Activated naive CD8-positive, alpha-beta T cell treated with anti-CD3 and anti-CD28 coated beads, Interleukin-2, amount 50 U/mL, for 16 hours (primary cell): ENCODE measurements at regions not wholly inside any gene's neighbourhood (a gene's known extent, or its start where the extent isn't known, plus 50 kb on each side); places are given as distances from the start of the nearest gene placed in this dataset.

Source experiments
- DNase-seq: peaks from one replicate; pipeline ENCODE4 v3.0.0-alpha.2; 2020; ENCODE audit warnings: low read depth, low spot score

DNA sequence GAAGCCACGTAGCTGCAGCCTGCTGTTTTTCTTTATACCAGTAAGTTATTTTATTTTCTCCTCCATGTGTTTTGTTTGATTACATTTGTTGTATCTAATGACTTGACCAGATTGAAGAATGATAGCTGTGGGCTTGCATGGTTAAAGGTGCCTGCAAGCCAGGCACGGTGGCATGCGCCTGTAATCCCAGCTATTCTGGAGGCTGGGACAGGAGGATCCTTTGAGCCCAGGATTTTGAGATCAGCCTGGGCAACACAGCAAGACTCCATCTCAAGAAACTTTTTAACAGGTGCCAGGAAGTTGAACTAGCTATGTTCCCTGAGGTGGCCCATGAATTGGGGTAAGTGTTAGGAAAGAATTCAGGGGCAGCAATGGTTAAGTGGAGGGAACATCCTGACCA is 179.4 kb downstream of the IRS1 start:
- no peak for DNase-seq

DNA sequence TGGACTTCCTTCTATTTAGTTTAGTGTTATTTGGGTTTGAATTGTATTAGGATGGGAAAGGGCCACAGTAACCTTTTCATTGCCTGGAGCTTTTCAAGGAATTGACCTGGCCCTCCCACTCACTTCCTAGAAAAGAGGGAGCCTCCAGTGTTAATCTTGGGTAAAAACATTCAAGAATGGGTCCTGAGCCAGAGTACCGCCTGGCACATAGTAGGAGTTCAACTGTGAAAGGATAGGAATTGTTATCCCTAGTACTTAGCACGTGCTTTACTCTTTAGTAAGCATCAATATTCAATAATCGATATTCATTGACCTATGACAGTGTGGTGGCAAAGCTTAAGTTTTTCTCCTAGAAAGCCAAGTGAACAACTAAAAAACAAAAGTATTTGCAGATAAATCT is 179.9 kb downstream of the IRS1 start:
- no peak for DNase-seq

DNA sequence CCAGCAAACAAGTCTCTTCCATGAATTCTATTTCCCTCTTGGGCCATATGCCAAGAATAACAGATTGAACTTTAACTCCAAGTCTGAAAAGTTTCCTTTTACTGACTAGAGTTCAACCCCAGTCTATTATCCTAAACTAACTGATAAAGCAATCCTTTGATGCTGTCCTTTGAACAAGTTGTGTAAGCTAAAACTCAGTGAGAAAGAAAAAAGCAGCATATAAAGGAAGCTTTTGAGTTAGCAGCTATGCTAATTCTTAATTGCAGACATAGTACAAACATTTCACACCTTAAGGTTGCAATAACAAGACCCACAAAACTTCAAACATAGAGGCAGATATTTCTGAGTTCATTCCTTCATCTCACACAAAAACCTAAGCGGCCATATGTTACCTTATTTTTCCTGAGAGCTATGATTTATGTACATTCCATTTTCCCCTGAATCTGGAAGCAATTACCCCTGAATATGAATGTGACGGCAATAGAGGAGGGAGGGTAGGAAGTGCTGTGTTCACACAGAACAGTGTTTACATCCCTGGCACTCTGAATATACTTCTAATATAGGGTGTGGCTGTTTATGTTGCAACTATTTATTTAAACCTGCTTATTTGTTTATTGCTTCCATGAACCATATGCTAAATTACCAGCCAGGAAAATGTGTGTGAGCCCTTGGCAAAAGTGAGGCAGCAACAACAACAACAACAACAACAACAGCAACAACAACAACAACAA is 180.6 kb downstream of the IRS1 start:
- no peak for DNase-seq

DNA sequence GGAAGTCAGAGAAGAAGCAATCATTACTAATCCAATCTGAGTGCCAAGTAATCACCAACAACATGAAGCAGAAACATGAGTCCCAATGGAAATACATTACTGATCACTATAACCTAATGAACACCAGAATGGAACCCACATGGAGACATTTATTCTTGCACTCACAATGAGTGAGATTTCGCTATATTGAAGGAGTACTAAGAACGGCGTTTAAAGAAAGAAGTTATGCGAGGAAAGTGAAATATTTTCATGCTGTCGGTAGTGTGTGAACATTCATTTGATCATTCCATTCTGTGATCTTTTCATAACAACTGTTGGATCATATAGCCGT is 181.1 kb downstream of the IRS1 start:
- DNase-seq: no peak

DNA sequence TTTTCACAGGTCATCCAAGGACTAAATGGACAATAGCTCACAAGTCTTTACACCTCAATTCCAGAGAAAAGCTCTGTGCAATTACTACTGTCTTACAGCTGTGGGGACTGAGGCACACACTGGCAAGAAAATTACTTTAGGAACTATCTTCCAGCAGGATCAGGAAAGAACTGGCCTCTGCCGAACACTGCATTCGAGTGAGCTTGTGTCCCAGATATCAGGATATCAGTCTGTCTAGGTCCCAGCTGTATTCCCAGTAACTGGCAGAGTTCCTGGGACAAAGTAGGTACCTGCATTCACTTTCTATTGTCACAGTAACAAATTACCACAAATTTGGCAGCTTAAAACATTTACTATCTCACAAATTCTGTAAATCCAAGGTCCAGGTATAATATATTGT is 183.7 kb downstream of the IRS1 start:
- DNase-seq: no peak

DNA sequence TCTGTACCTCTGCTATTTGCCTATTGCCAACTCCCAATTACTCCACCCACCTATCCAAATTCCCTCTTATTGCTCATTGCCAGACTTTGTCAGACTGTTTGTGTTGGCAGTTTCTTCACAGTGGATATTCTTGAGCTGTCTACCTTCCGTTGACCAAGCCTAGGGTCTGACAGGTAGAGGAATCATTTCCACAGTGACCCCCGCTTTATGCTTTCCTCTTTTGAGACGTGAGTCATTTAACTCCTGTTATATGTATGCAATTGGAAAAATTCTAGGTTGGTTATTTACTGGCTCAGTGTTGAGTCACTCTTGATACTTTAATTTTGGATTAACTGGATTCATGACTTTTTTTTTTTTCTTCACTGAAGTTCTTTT is 187.7 kb downstream of the IRS1 start:
- DNase-seq: no peak

DNA sequence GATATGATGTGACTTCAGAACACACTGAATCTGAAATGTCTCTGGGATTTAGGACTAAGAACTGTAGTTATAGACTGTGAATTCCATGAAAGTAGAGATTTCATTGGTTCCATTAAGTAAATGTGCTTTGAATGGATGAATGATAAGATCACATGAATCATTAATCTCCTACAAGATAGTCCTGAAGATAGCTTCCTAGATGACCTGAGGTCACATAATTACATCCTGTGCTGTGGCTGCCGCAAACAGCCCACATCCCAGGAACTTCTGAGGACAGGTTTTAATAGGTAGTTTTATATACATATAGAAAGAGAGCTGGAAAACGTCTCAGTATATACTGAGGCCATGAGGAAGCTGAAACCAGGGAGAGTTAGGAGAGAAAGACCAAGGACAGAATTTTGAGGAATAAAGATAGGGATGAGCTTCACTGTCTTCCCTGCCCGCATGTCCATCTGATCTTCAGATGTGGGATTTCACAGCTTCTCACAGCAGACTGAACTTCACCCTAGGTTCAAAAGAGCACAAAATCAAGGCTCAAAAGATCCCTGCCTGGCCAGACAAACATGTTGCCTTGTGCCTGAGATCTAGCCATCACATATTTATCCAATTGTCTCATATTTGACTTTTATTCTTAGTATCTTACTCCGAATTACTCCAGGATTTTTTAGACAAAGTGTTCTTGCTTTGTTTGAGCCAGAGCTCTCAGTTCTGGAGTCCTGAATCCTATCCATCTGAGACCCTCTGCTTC is 188.2 kb downstream of the IRS1 start:
- DNase-seq: no peak

DNA sequence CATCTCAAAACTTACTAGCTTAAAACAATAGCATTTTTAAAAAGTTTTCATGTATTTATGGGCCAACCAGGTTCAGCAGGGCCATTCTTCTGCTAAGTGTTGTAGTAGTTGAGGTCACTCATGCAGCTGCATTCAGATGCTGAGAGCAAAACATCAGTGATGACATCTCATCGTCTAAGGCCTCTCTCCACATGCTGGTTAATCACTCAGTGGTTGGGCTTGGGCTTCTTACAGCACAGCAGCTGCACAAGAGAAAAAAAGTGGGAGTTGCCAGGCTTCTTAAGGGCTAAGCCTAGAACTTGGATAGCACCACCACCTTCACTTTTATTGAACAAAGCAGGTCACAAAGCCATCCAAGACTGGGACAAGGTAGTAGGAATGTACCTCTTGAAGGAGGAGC is 190.3 kb downstream of the IRS1 start:
- DNase-seq: no peak

DNA sequence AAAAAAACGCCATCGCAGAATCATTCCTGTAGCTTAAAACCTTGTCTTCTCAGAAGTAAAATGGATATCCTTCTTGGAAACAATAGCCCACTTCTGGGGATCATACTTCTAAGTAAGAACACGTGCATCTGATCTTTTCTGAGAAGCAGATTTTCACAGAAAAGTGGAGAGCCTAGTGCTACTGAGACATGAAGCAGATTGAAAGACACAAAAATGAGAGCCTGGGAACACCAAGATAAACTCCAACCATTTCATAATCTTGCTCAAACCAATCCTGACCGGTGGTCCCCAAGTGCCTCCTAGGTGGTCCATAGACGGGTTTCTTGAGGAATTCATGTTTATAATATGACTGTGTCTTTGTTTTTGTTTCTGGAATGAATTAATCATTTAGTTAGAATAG is 191.2 kb downstream of the IRS1 start:
- DNase-seq: no peak

DNA sequence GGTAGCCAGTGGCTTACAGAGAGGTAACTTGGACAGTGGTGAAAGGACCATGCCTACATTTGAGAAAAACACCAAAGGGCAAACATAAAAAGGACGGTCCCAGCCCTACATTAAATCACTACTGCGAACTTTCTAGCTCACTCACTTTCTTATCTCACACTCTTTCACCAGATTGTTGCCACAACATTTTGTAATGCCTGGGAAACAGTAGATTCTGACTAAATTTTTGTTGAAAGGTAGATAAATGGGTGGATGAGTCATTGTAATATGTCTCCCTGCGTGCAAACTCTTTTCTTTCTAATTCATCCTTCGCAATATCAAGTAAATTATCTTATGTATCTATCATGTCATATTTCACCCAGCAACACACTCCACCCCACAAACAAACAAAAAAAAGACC is 192.2 kb downstream of the IRS1 start:
- DNase-seq: no peak

DNA sequence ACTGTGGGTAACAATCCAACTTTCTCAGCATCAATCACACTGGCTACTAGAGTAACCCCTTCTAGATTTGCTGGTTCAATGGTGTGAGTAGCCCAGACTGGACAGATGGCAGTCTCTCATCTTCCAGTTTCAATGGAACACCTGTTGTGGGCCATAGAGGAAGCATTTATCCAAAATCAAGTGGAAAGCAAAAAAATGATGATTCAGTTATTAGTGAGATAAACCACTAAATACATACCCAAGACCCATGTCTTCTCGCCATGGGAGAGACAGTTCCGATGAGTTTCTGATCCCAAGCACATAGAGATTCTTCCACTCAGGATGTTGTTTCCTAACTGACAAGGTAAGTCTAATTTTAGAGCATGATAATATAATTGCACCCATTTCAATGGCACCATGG is 194.0 kb downstream of the IRS1 start:
- DNase-seq: no peak

DNA sequence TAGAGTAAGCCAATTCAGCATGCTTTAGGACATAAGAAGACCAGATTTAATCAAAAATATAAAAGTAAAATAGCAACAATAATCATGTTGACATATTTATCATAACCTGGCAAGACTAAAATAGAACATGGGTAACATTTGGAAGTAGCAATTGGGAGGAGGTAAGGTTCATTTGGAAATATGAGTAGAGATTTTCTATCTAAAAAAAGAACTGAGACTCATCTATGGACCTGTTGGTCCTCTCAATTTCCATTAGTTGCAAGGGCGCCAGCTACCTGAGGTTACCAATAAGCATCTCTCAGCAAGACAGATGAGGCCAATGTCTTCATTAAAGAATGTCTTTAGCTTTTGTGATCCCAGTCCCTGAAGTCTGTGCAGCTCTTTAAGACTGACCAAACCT is 196.0 kb downstream of the IRS1 start:
- no peak for DNase-seq

DNA sequence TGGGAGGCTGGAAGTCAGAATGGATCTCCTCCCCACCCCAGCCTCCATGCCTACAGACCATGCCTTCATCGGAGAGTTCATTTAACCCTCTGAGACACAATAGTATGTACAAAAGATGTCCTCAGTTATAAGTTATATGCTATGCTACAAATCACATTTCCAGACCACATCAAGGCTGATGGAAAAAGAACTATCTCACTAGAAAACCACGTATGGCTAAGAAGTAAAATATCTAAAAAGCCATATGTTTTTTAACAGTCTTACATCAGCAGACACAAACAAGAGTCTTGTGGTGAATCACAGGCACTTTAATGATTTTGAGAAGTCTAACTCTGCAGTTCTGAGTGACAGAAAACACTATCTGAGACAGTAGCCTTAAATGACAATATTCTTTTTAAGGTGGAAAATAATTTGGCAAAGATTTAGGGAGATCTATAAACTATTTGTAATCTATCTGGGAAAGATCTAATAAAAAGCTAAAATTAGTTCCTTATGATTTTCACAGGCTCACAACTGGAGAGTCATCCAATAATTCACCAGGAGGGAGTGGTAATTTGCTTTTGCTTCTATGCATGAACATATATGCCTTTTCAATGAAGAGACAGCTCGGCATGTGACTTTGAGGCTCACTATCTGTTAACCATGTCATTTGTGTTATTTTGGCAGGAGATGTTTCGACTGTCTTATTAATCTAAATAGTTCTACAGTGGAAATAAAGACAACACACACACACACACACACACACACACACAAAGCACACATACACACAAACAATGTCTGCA is 197.5 kb downstream of the IRS1 start:
- DNase-seq: no peak

DNA sequence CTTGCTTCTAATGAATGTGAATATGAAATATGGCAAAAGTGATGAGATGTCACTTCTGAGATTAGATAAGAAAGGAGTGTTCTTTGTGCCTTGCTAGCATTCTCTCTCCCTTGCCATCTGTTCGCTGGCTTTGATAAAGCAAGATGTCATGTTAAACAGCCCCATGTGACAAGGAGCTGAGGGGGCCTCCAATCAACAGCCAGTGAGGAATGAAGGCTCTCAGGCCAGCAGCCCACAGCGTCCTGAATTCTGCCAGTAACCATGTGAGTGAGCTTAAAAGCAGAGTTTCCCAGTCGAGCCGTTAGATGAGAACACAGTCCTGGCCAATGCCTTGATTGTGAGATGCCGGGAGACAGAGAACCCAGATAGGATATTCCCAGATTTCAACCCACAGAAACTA is 198.8 kb downstream of the IRS1 start:
- DNase-seq: no peak

DNA sequence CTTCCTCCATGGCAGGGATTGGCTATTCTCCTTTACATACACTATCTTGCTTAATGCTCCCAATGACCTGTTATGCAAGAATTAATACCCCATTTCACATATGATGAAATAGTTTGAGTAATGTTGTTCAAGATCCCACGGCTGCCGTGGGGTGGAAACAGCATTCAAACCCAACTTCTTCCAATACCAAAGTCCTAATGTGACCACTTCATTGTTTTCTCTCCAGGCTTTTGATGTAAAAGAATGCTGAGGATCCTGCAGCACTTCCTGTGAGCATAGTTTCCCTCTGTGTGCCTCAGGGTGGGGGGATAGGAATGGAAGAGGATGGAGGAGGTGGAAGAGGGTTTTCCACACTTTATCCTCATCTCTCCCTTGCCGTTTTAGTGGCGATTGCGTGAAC is 199.4 kb downstream of the IRS1 start:
- DNase-seq: no peak

DNA sequence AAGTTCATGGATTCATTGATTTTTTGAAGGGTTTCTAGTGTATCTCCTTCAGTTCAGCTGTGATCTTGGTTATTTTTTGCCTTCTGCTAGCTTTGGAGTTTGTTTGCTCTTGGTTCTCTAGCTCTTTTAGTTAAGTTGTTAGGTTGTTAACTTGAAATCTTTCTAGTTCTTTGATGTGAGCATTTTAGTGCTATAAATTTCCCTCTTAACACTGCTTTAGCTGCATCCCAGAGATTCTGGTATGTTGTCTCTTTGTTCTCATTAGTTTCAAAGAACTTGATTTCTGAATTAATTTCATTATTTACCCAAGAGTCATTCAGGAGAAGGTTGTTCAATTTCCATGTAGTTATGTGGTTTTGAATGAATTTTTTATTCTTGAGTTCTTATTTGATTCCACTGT is 210.6 kb downstream of the IRS1 start:
- no peak for DNase-seq

DNA sequence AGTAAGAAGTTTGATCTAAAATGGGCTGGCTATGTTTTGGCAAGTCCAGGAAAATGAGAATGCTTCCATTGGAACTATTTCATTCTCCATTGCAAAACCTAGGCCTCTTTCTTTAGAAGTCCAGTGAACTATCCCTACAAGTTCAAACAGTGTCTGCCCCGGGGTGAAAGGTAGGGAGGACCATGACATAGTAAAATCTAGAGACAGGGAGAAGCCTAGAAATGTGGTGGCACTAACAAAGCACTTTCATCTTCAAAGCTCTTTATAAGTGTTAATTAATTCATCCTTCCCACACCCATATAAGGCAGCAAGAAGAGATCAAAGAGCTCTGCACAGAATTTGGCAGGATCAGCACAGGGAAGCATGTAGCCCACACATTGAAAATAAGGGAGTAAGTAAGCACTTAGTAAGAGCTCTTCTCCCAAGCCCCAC is 214.5 kb downstream of the IRS1 start:
- DNase-seq: no peak

DNA sequence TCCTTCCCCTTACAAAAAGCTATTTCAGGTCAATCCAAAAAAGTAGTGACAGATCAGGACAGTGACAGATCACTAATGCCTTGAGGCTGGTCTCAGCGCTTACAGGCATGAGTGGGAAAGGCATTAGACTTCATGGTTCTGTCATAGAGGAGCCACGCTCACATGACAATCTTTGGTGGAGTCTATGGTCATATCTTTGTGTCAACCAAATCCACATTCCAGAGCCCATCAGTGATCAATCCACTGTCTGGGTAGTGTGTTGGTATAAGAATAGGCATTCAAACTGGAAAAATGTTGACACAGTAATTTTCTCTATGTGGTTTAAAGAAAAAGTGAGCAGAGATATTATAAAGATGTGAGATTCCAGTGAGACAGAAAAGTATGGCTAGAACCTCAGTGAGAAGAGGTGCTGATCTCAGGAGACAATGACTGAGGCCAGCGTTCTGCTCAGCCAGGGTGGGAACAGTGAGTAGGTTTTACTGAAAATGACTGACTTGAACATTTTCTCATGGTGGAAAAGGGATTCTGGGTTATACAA is 215.0 kb downstream of the IRS1 start:
- DNase-seq: no peak

DNA sequence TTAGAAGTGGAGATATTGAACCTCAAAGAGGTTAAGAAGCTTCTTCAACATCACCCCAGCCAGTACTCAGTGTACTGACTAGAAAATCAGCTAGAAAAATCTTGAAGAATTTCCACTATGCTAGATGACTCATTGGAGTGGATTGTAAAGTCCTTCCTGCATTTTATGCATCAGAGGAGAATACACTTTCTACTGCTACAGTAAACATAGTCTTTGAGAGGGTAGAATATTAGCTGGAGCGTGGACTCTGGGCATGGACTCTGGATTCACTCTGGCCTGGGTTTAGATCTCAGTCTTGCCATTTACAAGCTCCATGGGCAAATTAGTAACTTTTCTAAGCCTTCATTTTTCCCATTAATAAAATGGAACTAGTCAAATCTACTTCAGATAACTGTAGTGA is 215.9 kb downstream of the IRS1 start:
- DNase-seq: no peak

DNA sequence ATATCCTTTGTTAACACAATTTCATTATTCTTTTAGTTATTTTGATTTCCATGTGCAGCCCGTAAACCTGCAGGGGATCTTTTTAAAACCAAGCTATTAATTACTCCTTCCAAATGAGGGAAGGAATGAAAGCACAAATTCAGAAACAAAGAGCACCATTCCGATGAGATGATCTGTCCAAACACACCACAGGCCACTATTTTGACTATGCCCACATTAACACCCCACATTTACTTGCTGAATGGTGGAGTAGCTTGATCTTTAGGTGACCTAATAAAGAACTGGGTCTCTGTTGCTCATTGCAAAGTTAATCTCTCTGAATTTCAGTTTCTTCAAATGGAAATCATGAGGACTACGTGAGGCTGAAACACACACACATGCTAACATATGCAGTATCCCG is 218.0 kb downstream of the IRS1 start:
- DNase-seq: no peak

DNA sequence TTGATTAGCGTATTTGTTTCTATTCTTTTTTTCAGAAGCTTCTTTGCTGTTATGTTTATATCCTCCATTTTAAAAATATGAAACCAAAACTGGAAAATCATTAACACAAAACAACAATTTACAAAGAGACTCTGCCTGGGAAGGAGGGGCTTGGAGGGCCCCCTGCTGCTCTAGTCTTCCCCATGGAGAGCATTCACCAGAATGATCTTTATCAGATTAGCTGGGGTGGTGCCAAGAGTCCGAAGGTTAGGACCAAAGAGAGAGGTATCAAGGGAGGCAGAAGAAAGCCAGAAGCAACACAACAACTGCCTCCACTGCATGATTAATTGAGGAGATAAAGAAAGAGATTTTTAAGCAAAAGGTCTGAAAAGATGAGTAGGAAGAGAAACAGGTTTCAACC is 218.6 kb downstream of the IRS1 start:
- no peak for DNase-seq

DNA sequence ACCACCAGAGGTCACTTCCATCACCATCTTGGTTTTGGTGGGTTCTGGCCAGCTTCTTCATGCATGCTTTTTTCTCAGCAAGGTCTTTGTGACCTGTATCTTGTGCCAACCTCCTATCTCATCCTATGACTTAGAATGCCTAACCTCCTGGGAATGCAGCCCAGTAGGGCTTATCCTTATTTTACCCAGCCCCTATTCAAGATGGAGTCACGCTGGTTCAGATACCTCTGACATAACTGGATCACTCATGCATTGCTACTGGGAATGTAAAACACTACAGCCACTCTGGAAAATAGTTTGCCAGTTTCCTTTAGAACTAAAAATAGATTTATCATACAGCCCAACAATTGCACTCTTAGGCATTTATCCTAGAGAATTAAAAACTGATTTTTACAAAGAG is 219.2 kb downstream of the IRS1 start:
- DNase-seq: no peak

DNA sequence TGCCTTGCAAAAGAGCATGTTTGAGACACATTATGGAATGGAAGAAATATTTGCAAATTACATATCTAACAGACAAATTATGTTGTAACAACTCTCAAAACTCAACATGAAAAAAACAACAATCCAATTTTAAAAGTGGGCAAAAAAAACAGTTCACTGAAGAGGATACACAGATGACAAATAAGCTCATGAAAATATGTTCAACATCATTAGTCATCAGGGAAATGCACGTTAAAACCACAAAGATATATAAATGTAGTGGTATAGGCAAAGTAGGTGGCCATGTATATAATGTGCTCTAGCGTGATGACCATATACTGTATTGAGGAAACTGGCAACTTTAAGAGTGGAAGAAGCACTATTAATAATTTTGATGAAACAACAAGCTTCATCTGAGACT is 220.1 kb downstream of the IRS1 start:
- no peak for DNase-seq
